DND-41 (cell line): ENCODE measurements at regions not wholly inside any gene's neighbourhood (a gene's known extent, or its start where the extent isn't known, plus 50 kb on each side); places are given as distances from the start of the nearest gene placed in this dataset.

Experiments
- ATAC-seq: fragments of 200-7000 bp; cut with Tn5 transposase; 3 replicates; pipeline ENCODE4 v1.9.1; 2021; ENCODE audit warnings: low read depth; ENCODE audit not compliant: insufficient read depth
- DNase-seq: peaks from one replicate; pipeline ENCODE4 v3.0.0-alpha.2; 2020
- H2AFZ ChIP-seq: 2 replicates; pipeline ENCODE4 v1.6.0; 2012; ENCODE audit warnings: low read depth, low read length
- H3K27ac ChIP-seq: 2 replicates; pipeline ENCODE4 v1.5.1; 2012; ENCODE audit warnings: low read length, inconsistent platforms
- H3K27me3 ChIP-seq: fragments of 200-600 bp; sonication (generic); 2 replicates; pipeline ENCODE4 v1.6.0; 2012; ENCODE audit warnings: low read length, mild to moderate bottlenecking, inconsistent platforms; ENCODE audit not compliant: insufficient read depth, poor library complexity
- H3K36me3 ChIP-seq: 2 replicates; pipeline ENCODE4 v1.5.1; 2012; ENCODE audit warnings: low read length, inconsistent platforms; ENCODE audit not compliant: insufficient read depth
- H3K4me1 ChIP-seq: 2 replicates; pipeline ENCODE4 v1.5.1; 2012; ENCODE audit warnings: mild to moderate bottlenecking, low read length; ENCODE audit not compliant: insufficient read depth
- H3K4me2 ChIP-seq: 2 replicates; pipeline ENCODE4 v1.6.0; 2012; ENCODE audit warnings: mild to moderate bottlenecking, moderate library complexity, low read length, inconsistent platforms; ENCODE audit not compliant: insufficient read depth
- H3K4me3 ChIP-seq, 2 experiments: fragments of 200-600 bp in 1 of 2; shearing (Covaris generic) in 1 of 2; 2 replicates each; pipeline ENCODE4 v1.5.1; 2012 to 2016; ENCODE audit warnings: inconsistent platforms in 2 of 2, low read length in 2 of 2, mild to moderate bottlenecking in 2 of 2, low read depth in 1 of 2, moderate library complexity in 1 of 2
- H3K79me2 ChIP-seq: 2 replicates; pipeline ENCODE4 v1.6.0; 2012; ENCODE audit warnings: low read length, inconsistent platforms; ENCODE audit not compliant: insufficient read depth
- H3K9ac ChIP-seq: 2 replicates; pipeline ENCODE4 v1.6.0; 2012; ENCODE audit warnings: low read depth, mild to moderate bottlenecking, inconsistent platforms, low read length, moderate library complexity
- H3K9me3 ChIP-seq: 2 replicates; pipeline ENCODE4 v1.5.1; 2012; ENCODE audit warnings: low read length, moderate library complexity, mild to moderate bottlenecking, inconsistent platforms; ENCODE audit not compliant: insufficient read depth, severe bottlenecking
- H4K20me1 ChIP-seq: 2 replicates; pipeline ENCODE4 v1.6.0; 2012; ENCODE audit warnings: low read length; ENCODE audit not compliant: insufficient read depth
- EZH2 ChIP-seq: IDR thresholded peaks from 3 replicates; pipeline ENCODE4 v1.6.1; 2012; ENCODE audit warnings: borderline replicate concordance, low read depth, mild to moderate bottlenecking, moderate library complexity, low read length, inconsistent platforms; ENCODE audit not compliant: severe bottlenecking
- TF ChIP-seq, protein P1 (sequence below): IDR thresholded peaks from 2 replicates; pipeline ENCODE4 v1.5.1; 2012; ENCODE audit warnings: borderline replicate concordance, low read length, moderate library complexity, mild to moderate bottlenecking; ENCODE audit not compliant: poor library complexity, severe bottlenecking; ENCODE audit errors: extremely low read depth

DNA sequence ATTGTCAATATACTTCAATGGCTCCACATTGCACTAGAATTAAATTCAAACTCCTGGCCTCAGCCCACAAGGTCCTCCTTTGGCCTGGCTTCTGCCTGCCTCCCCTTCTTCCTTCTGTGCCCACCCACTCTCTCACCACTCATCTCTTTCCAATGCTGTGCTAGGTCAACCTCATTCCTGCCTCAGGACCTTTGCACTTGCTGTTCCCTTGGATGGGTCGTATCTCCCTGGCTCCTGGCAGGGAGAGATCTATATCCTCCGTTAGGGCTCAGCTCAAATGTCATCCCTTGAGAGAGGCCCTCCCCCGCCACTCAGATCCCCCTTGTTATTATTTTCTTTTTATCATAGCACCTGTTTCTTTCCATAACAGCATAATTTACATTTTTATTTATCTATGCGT lies 79.9 kb upstream of the LHX5 start:
- no peaks in the 10 kb centered on the region for H3K36me3 ChIP-seq
- H3K27me3 ChIP-seq: peaks cover 9% of the 10 kb centered on the region
- no peak for DNase-seq
- H3K9ac ChIP-seq: no peak overlapping the region
- H4K20me1 ChIP-seq: no peaks in the 10 kb centered on the region
- no peaks in the 10 kb centered on the region for H3K4me1 ChIP-seq
- no peak for ATAC-seq
- no peaks in the 10 kb centered on the region for H3K79me2 ChIP-seq
- H3K4me2 ChIP-seq: no peak overlapping the region
- H3K27ac ChIP-seq: no peak overlapping the region
- H3K9me3 ChIP-seq: no peaks in the 10 kb centered on the region
- H2AFZ ChIP-seq: no peak overlapping the region
- no peak for TF ChIP-seq EZH2
- TF ChIP-seq, protein P1, sequence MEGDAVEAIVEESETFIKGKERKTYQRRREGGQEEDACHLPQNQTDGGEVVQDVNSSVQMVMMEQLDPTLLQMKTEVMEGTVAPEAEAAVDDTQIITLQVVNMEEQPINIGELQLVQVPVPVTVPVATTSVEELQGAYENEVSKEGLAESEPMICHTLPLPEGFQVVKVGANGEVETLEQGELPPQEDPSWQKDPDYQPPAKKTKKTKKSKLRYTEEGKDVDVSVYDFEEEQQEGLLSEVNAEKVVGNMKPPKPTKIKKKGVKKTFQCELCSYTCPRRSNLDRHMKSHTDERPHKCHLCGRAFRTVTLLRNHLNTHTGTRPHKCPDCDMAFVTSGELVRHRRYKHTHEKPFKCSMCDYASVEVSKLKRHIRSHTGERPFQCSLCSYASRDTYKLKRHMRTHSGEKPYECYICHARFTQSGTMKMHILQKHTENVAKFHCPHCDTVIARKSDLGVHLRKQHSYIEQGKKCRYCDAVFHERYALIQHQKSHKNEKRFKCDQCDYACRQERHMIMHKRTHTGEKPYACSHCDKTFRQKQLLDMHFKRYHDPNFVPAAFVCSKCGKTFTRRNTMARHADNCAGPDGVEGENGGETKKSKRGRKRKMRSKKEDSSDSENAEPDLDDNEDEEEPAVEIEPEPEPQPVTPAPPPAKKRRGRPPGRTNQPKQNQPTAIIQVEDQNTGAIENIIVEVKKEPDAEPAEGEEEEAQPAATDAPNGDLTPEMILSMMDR: no peak
- no peak overlapping the region for H3K4me3 ChIP-seq

DNA sequence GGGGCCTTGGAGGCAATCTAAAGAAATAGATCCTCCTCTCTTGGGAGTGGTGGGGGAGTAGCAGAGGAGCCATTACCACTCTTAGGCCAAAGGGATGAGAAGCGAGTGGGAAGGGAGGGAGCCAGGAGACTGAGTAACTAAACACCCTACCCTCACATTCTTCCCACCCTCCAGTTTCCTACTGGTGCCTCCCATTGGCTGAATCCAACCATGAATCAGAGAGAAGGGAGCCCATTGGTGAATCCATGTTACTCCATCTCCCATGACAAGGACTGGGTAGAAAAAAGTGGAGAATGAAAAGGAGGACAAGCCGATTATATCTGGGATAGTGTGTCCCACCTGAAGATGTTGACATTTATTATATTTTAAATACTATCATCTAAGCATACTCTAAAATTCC lies 76.8 kb upstream of the LHX5 start:
- H3K9me3 ChIP-seq: no peaks in the 10 kb centered on the region
- H3K4me2 ChIP-seq: no peak overlapping the region
- H3K4me3 ChIP-seq: no peak overlapping the region
- no peaks in the 10 kb centered on the region for H3K4me1 ChIP-seq
- no peaks in the 10 kb centered on the region for H4K20me1 ChIP-seq
- H3K9ac ChIP-seq: no peak overlapping the region
- no peaks in the 10 kb centered on the region for H3K79me2 ChIP-seq
- ATAC-seq: no peak
- H2AFZ ChIP-seq: no peak overlapping the region
- no peak for TF ChIP-seq EZH2
- TF ChIP-seq, protein P1: no peak
- DNase-seq: no peak
- no peak overlapping the region for H3K27ac ChIP-seq
- H3K27me3 ChIP-seq: peaks cover 9% of the 10 kb centered on the region
- H3K36me3 ChIP-seq: no peaks in the 10 kb centered on the region

DNA sequence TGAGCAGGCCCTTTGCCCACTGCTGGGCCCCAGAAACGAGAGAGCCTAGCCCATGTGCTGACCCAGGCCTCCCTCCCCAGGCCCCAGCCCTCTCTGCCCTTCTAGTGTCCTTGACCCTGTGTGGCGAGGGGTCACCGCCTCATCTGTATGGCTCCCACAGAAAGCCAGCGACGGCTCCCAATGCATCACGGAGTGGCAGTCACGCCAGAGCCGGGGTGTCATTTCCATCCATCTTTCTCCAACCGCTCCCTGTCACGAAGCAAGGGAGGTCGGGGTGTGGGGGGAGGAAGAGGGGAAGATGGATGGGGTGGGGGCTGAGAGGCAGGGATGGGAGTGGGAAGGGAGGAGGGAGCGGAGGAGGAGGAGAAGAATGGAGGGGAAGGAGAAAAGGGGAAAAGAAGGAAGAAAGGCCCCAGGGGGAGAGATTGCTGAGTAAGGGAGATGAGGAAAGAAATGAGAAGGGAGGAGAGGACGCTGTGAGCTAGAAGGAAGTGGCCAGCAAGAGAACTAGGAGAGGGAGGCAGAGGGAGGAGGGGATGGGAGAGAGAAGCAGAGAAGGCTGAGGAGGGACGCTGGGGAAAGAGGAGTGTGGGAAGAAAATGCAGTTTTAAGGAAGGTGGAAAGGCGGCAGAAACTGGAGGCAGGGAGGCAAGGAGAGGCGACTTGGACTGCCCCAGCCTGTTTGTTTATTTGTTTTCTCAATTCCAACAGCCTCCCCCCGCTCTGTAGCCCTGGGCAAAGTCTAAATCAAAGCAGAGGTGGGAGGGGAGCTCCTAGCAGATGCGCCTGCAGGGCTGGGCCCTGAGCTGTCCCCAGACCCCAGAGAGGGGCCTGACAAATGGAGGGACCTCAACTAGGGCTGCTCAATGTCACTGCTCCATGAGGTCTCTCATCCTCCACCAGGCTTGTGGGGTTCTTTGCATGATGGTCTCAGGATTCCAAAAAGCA lies 75.5 kb upstream of the LHX5 start:
- Histone ChIP-seq H3K27ac (no peak overlapping the region), H3K4me2 (no peak overlapping the region), H3K36me3 (no peaks in the 10 kb centered on the region), H3K27me3 (peaks cover 10% of the 10 kb centered on the region), H3K4me3 (no peak overlapping the region), H2AFZ (no peak overlapping the region), H3K9ac (no peak overlapping the region), H3K4me1 (no peaks in the 10 kb centered on the region), H3K79me2 (no peaks in the 10 kb centered on the region), H3K9me3 (no peaks in the 10 kb centered on the region), H4K20me1 (no peaks in the 10 kb centered on the region)
- TF ChIP-seq, protein P1: no peak
- TF ChIP-seq EZH2: no peak
- DNase-seq (no peak), ATAC-seq (no peak)
